Neuronal stem cell (in vitro differentiated cells): ENCODE measurements at regions not wholly inside any gene's neighbourhood (a gene's known extent, or its start where the extent isn't known, plus 50 kb on each side); places are given as distances from the start of the nearest gene placed in this dataset.

Experiments
- DNase-seq: peaks from one replicate; pipeline ENCODE4 v3.0.0-alpha.2; 2013; ENCODE audit warnings: low spot score
- H2AFZ ChIP-seq: one replicate; pipeline ENCODE4 v1.6.1; 2013; ENCODE audit warnings: mild to moderate bottlenecking, low read length, inconsistent platforms
- H2AK5ac ChIP-seq: 2 replicates; pipeline ENCODE4 v1.6.1; 2013; ENCODE audit warnings: low read depth, mild to moderate bottlenecking, inconsistent platforms, low read length, moderate library complexity, mixed read lengths
- H2BK120ac ChIP-seq: 2 replicates; pipeline ENCODE4 v1.6.1; 2013; ENCODE audit warnings: low read depth, mild to moderate bottlenecking, inconsistent platforms, low read length, moderate library complexity, mixed read lengths
- H2BK12ac ChIP-seq: one replicate; pipeline ENCODE4 v1.6.1; 2013; ENCODE audit warnings: low read length, inconsistent platforms
- H2BK15ac ChIP-seq: 2 replicates; pipeline ENCODE4 v1.6.1; 2013; ENCODE audit warnings: mild to moderate bottlenecking, low read length, inconsistent platforms, mixed read lengths
- H2BK5ac ChIP-seq: one replicate; pipeline ENCODE4 v1.6.1; 2013; ENCODE audit warnings: inconsistent platforms, mild to moderate bottlenecking, low read length, moderate library complexity
- H3K14ac ChIP-seq: one replicate; pipeline ENCODE4 v1.6.1; 2013; ENCODE audit warnings: low read length, inconsistent platforms
- H3K18ac ChIP-seq: 2 replicates; pipeline ENCODE4 v1.6.1; 2013; ENCODE audit warnings: low read length, inconsistent platforms
- H3K23ac ChIP-seq: 2 replicates; pipeline ENCODE4 v1.6.1; 2013; ENCODE audit warnings: low read depth, mild to moderate bottlenecking, mixed read lengths, low read length, inconsistent platforms; ENCODE audit not compliant: poor library complexity
- H3K27ac ChIP-seq: replicated peaks from 3 replicates; pipeline ENCODE4 v1.5.1; 2013; ENCODE audit warnings: low read length, inconsistent platforms
- H3K27me3 ChIP-seq, 3 experiments: 2 replicates each; pipeline ENCODE4 v1.6.1; 2013; ENCODE audit warnings: low read length in 3 of 3, mild to moderate bottlenecking in 2 of 3, inconsistent platforms in 1 of 3, low read depth in 1 of 3, mixed read lengths in 1 of 3, moderate library complexity in 1 of 3; ENCODE audit not compliant: control insufficient read depth in 3 of 3, insufficient read depth in 3 of 3
- H3K36me3 ChIP-seq, 2 donors: replicated peaks in 1 of 2; 2 replicates each; pipeline ENCODE4 v1.6.1; 2013; ENCODE audit warnings: low read length in 2 of 2; ENCODE audit not compliant: control insufficient read depth in 2 of 2, insufficient read depth in 2 of 2
- H3K4ac ChIP-seq: 2 replicates; pipeline ENCODE4 v1.6.1; 2013; ENCODE audit warnings: inconsistent platforms, mild to moderate bottlenecking, low read length, moderate library complexity
- H3K4me1 ChIP-seq, 2 donors: 1 replicate in 1 of 2; 2 replicates in 1 of 2; pipeline ENCODE4 v1.6.1; 2013; ENCODE audit warnings: low read length in 2 of 2, low read depth in 1 of 2; ENCODE audit not compliant: control insufficient read depth in 2 of 2, insufficient read depth in 1 of 2
- H3K4me2 ChIP-seq: one replicate; pipeline ENCODE4 v1.6.1; 2013; ENCODE audit warnings: mild to moderate bottlenecking, low read length, inconsistent platforms; ENCODE audit not compliant: insufficient read depth, poor library complexity, severe bottlenecking
- H3K4me3 ChIP-seq, 2 donors: 2 replicates each; pipeline ENCODE4 v1.5.1; 2013; ENCODE audit warnings: low read length in 2 of 2, mild to moderate bottlenecking in 2 of 2, inconsistent platforms in 1 of 2, moderate library complexity in 1 of 2
- H3K79me1 ChIP-seq: one replicate; pipeline ENCODE4 v1.6.1; 2013; ENCODE audit warnings: low read depth, mild to moderate bottlenecking, inconsistent platforms, low read length, moderate library complexity
- H3K9ac ChIP-seq: one replicate; pipeline ENCODE4 v1.6.1; 2013; ENCODE audit warnings: mild to moderate bottlenecking, low read depth, low read length, inconsistent platforms; ENCODE audit not compliant: poor library complexity
- H3K9me3 ChIP-seq, 2 donors: replicated peaks in 1 of 2; 2 replicates each; pipeline versions ENCODE3 to v1.6.1; 2013; ENCODE audit warnings: low read length in 2 of 2, mild to moderate bottlenecking in 2 of 2, inconsistent platforms in 1 of 2, low read depth in 1 of 2, mixed read lengths in 1 of 2, moderate library complexity in 1 of 2; ENCODE audit not compliant: control insufficient read depth in 2 of 2, insufficient read depth in 1 of 2
- H4K8ac ChIP-seq: one replicate; pipeline ENCODE4 v1.6.1; 2013; ENCODE audit warnings: low read depth, mild to moderate bottlenecking, inconsistent platforms, low read length, moderate library complexity
- H4K91ac ChIP-seq: one replicate; pipeline ENCODE4 v1.6.1; 2013; ENCODE audit warnings: low read length, low read depth, mild to moderate bottlenecking, inconsistent platforms; ENCODE audit not compliant: poor library complexity
- WGBS, 2 donors: extraction: QIAGEN DNeasy Blood & Tissue Kit; methylation state at CpG; one replicate each; pipeline ENCODE4 v1.1.7; 2013; ENCODE audit warnings: missing lambda C conversion rate in 2 of 2, mixed read lengths in 1 of 2; ENCODE audit not compliant: insufficient read length in 2 of 2, insufficient replicate concordance in 1 of 2; ENCODE audit errors: extremely low coverage in 2 of 2; 5-methylcytosine and 5-hydroxymethylcytosine counted together

GRCh38 chr5:17356551-17356950, 139.1 kb downstream of the BASP1 start:
- Histone ChIP-seq H3K9ac (no peak overlapping the region), H2BK120ac (no peak overlapping the region), H3K4me3 (no peak overlapping the region), H2BK15ac (no peak overlapping the region), H4K91ac (no peak overlapping the region), H2BK5ac (no peak overlapping the region), H2BK12ac (no peak overlapping the region), H3K36me3 (no peaks in the 10 kb centered on the region), H3K27me3 (no peaks in the 10 kb centered on the region), H3K18ac (no peak overlapping the region), H4K8ac (no peak overlapping the region), H2AFZ (no peak overlapping the region), H3K79me1 (no peaks in the 10 kb centered on the region), H2AK5ac (no peak overlapping the region), H3K4me2 (no peak overlapping the region), H3K27ac (no peak overlapping the region), H3K4ac (no peak overlapping the region), H3K4me1 (peaks cover 0 to 2% of the 10 kb centered on the region in 2 donors), H3K23ac (no peak overlapping the region), H3K9me3 (no peaks in the 10 kb centered on the region), H3K14ac (no peak overlapping the region)
- DNase-seq: no peak
- no CpG with 5 or more reads among the region's 1 CpG for WGBS, 2 donors

- H3K9ac ChIP-seq: no peak overlapping the region
- no peak overlapping the region for H3K18ac ChIP-seq
- H3K14ac ChIP-seq: no peak overlapping the region
- no peak overlapping the region for H3K27ac ChIP-seq
- H2BK5ac ChIP-seq: no peak overlapping the region
- peaks cover 0 to 2% of the 10 kb centered on the region in 2 donors for H3K4me1 ChIP-seq
- H3K4me2 ChIP-seq: no peak overlapping the region
- H4K91ac ChIP-seq: no peak overlapping the region
- H3K23ac ChIP-seq: no peak overlapping the region
- H2BK15ac ChIP-seq: no peak overlapping the region
- H4K8ac ChIP-seq: no peak overlapping the region
- no peak overlapping the region for H2AK5ac ChIP-seq
- H3K27me3 ChIP-seq: no peaks in the 10 kb centered on the region
- H2AFZ ChIP-seq: no peak overlapping the region
- H3K4ac ChIP-seq: no peak overlapping the region
- no peaks in the 10 kb centered on the region for H3K79me1 ChIP-seq
- H2BK120ac ChIP-seq: no peak overlapping the region
- no CpG with 5 or more reads among the region's 3 CpGs for WGBS, 2 donors
- no peak overlapping the region for H2BK12ac ChIP-seq
- no peaks in the 10 kb centered on the region for H3K36me3 ChIP-seq
- no peaks in the 10 kb centered on the region for H3K9me3 ChIP-seq
- H3K4me3 ChIP-seq: no peak overlapping the region
- no peak for DNase-seq
Observed at GRCh38 chr5:17357504-17357903, 140.1 kb downstream of the BASP1 start.

GRCh38 chr5:17358031-17358430, 140.0 kb upstream of the TAF11L2 start:
- H3K79me1 ChIP-seq: no peaks in the 10 kb centered on the region
- no peak overlapping the region for H4K91ac ChIP-seq
- H2BK5ac ChIP-seq: no peak overlapping the region
- no peak overlapping the region for H3K4me3 ChIP-seq
- H3K18ac ChIP-seq: no peak overlapping the region
- no peak overlapping the region for H2BK15ac ChIP-seq
- H3K9me3 ChIP-seq: no peaks in the 10 kb centered on the region
- H3K36me3 ChIP-seq: no peaks in the 10 kb centered on the region
- no peak overlapping the region for H3K14ac ChIP-seq
- no peak overlapping the region for H2AFZ ChIP-seq
- no peak overlapping the region for H3K9ac ChIP-seq
- H2BK120ac ChIP-seq: no peak overlapping the region
- no peaks in the 10 kb centered on the region for H3K4me1 ChIP-seq
- H4K8ac ChIP-seq: no peak overlapping the region
- H3K27ac ChIP-seq: no peak overlapping the region
- H2BK12ac ChIP-seq: no peak overlapping the region
- no peak for DNase-seq
- no peak overlapping the region for H3K23ac ChIP-seq
- WGBS, 2 donors: no CpG with 5 or more reads among the region's 3 CpGs
- H2AK5ac ChIP-seq: no peak overlapping the region
- no peak overlapping the region for H3K4ac ChIP-seq
- H3K4me2 ChIP-seq: no peak overlapping the region
- H3K27me3 ChIP-seq: no peaks in the 10 kb centered on the region

- Histone ChIP-seq H3K4me3 (no peak overlapping the region), H3K9me3 (no peaks in the 10 kb centered on the region), H3K23ac (no peak overlapping the region), H2AFZ (no peak overlapping the region), H3K4me2 (no peak overlapping the region), H3K79me1 (no peaks in the 10 kb centered on the region), H4K91ac (no peak overlapping the region), H2BK15ac (no peak overlapping the region), H3K27me3 (no peaks in the 10 kb centered on the region), H3K4me1 (peaks cover 0 to 3% of the 10 kb centered on the region in 2 donors), H3K18ac (no peak overlapping the region), H3K36me3 (no peaks in the 10 kb centered on the region), H2AK5ac (no peak overlapping the region), H2BK12ac (no peak overlapping the region), H3K27ac (no peak overlapping the region), H3K14ac (no peak overlapping the region), H2BK120ac (no peak overlapping the region), H3K9ac (no peak overlapping the region), H4K8ac (no peak overlapping the region), H2BK5ac (no peak overlapping the region), H3K4ac (no peak overlapping the region)
- no CpG with 5 or more reads among the region's 11 CpGs for WGBS, 2 donors
- no peak for DNase-seq
Observed at GRCh38 chr5:17359451-17360011, 138.5 kb upstream of the TAF11L2 start.
